ENCODE measurements at regions not wholly inside any gene's neighbourhood (a gene's known extent, or its start where the extent isn't known, plus 50 kb on each side); places are given as distances from the start of the nearest gene placed in this dataset.

DNA sequence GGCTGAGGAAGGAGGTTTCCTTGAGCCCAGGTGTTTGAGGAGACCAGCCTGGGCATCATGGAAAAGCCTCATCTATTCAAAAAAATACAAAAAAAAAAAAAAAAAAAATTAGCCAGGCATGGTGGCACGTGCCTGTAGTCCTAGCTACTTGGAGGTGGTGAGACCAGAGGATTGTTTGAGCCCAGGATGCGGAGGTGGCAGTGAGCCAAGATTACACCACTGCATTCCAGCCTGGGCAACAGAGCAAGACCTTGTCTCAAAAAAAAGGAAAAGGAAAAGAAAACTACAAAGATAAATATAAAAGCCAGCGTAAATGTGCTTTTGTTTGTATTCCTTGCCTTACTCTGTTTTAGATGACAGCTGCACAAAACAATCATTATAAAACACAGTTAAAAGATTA, 2249.2 kb upstream of the C9orf72 start:
- TF ChIP-seq POLR2AphosphoS5 (IDR thresholded peaks at IDR 0.05; ENCODE audit: low read depth, low read length) (no peak), HDAC6 (IDR thresholded peaks at IDR 0.05; ENCODE audit: low read depth, low read length) (no peak), MAFK (IDR thresholded peaks at IDR 0.05; ENCODE audit: low read depth, low read length) (no peak), POLR2A (IDR thresholded peaks at IDR 0.05; ENCODE audit: control extremely low read depth in 1 of 2, low read depth in 2 of 2, low read length in 2 of 2) (no peak), RFX5 (IDR thresholded peaks at IDR 0.05; ENCODE audit: borderline replicate concordance, low read depth, low read length) (no peak), SP2 (IDR thresholded peaks at IDR 0.05; ENCODE audit: low read length) (no peak)
- TF ChIP-seq, protein P1, sequence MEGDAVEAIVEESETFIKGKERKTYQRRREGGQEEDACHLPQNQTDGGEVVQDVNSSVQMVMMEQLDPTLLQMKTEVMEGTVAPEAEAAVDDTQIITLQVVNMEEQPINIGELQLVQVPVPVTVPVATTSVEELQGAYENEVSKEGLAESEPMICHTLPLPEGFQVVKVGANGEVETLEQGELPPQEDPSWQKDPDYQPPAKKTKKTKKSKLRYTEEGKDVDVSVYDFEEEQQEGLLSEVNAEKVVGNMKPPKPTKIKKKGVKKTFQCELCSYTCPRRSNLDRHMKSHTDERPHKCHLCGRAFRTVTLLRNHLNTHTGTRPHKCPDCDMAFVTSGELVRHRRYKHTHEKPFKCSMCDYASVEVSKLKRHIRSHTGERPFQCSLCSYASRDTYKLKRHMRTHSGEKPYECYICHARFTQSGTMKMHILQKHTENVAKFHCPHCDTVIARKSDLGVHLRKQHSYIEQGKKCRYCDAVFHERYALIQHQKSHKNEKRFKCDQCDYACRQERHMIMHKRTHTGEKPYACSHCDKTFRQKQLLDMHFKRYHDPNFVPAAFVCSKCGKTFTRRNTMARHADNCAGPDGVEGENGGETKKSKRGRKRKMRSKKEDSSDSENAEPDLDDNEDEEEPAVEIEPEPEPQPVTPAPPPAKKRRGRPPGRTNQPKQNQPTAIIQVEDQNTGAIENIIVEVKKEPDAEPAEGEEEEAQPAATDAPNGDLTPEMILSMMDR (IDR thresholded peaks at IDR 0.05; ENCODE audit: control extremely low read depth in 1 of 3, insufficient read depth in 1 of 3, low read depth in 1 of 3, low read length in 3 of 3): no peak
